ENCODE measurements at regions not wholly inside any gene's neighbourhood (a gene's known extent, or its start where the extent isn't known, plus 50 kb on each side); places are given as distances from the start of the nearest gene placed in this dataset.

- TF ChIP-seq CTCF (conservative IDR thresholded peaks at IDR 0.05) (no peak), ZFX (IDR thresholded peaks at IDR 0.05) (no peak)
Observed at GRCh38 chr12:91978143-91978542, 167.5 kb downstream of the BTG1 start.
